ENCODE measurements at regions not wholly inside any gene's neighbourhood (a gene's known extent, or its start where the extent isn't known, plus 50 kb on each side); places are given as distances from the start of the nearest gene placed in this dataset.

DNA sequence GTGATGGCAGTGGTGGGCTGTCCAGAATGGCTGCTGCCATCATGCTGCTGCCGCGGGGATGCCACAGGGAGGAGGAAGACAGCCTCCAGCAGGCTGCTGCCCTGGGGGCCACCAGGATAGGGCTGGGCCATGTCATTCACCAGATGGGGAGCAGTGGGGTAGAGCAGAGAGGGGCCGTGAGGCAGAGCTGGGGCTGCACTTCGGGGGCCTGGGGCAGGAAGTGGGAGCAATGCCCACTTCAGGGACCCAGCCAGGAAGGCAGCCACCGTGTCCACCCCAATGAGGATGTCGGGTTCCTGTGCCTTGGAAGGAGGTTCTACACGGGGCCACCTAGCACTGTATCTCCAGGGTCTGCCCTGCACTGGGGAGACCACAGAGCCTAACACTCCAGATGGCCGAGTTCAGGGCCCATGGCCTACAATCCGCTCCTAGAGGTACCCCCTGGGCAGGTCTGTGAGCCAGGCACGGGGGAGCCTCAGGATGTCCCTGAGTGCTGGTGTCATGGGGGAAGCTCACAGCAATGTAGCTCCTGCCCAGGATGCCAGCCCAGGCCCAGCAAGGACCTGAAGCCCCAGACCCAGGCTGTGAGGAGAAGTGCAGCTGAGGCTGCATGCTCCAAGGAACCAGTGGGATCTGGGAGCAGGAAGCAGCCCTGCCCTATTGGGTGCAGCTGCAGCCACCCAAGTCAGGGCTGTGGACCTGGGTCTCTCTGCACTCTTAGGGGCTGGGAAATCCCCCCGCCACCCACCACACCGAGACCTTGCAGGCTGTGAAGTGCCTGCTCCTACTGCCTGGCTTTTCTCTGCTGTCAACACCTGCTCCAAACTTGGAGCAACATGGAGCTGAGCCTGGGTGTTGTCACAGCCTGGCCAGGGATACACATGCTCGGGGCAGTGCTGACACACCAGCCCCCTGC is 140.3 kb downstream of the PDHA2 start:
- no peaks in the 10 kb centered on the region for H3K9me3 Mint-ChIP-seq
- DNase-seq (no peak), ATAC-seq (no peak)
- no peaks in the 10 kb centered on the region for H3K27me3 Mint-ChIP-seq
- intact Hi-C loops (cut with micrococcal nuclease) = no loop called here
- CTCF ChIA-PET = no interaction called here
- TF ChIP-seq, protein P1, sequence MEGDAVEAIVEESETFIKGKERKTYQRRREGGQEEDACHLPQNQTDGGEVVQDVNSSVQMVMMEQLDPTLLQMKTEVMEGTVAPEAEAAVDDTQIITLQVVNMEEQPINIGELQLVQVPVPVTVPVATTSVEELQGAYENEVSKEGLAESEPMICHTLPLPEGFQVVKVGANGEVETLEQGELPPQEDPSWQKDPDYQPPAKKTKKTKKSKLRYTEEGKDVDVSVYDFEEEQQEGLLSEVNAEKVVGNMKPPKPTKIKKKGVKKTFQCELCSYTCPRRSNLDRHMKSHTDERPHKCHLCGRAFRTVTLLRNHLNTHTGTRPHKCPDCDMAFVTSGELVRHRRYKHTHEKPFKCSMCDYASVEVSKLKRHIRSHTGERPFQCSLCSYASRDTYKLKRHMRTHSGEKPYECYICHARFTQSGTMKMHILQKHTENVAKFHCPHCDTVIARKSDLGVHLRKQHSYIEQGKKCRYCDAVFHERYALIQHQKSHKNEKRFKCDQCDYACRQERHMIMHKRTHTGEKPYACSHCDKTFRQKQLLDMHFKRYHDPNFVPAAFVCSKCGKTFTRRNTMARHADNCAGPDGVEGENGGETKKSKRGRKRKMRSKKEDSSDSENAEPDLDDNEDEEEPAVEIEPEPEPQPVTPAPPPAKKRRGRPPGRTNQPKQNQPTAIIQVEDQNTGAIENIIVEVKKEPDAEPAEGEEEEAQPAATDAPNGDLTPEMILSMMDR (IDR thresholded peaks at IDR 0.05) = no peak
- no peaks in the 10 kb centered on the region for H3K36me3 Mint-ChIP-seq (ENCODE audit: low read depth)
- no peak overlapping the region for H3K4me3 Mint-ChIP-seq
- H3K27ac Mint-ChIP-seq = no peak overlapping the region
- POLR2A ChIA-PET = no interaction called here
- peaks cover 3% of the 10 kb centered on the region for H3K4me1 Mint-ChIP-seq (ENCODE audit: low read depth)

DNA sequence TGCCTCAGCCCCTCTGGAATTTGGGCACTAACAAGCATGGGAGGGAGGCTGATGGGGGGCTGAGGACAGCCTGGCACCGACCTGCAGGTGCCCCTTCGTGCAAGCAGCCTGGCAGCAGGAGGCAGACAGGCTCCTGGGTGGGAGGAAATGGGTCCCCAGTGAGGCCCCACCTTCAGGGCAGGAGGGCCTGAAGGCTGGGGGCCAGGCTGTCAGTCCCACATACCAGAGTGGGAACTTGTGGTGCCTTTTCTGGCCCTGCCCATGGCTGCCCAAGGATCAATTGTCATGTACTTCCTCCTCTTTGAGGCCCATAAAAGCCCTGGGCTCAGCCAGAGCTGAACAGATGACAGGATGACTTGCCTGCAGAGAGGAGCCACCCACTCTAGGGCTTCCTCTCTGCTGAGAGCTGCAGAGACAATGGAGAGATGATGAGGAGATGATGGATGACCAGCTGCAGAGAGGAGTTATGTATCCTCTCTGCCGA is 141.0 kb downstream of the PDHA2 start:
- no peak for ATAC-seq
- H3K4me3 Mint-ChIP-seq = no peak overlapping the region
- H3K36me3 Mint-ChIP-seq (ENCODE audit: low read depth) = no peaks in the 10 kb centered on the region
- no peak overlapping the region for H3K27ac Mint-ChIP-seq
- ChIA-PET CTCF (no interaction called here), POLR2A (no interaction called here)
- no peak for DNase-seq
- TF ChIP-seq, protein P1 (IDR thresholded peaks at IDR 0.05) = no peak
- no peaks in the 10 kb centered on the region for H3K27me3 Mint-ChIP-seq
- no peaks in the 10 kb centered on the region for H3K9me3 Mint-ChIP-seq
- intact Hi-C loops (cut with micrococcal nuclease) = no loop called here
- peaks cover 3% of the 10 kb centered on the region for H3K4me1 Mint-ChIP-seq (ENCODE audit: low read depth)

DNA sequence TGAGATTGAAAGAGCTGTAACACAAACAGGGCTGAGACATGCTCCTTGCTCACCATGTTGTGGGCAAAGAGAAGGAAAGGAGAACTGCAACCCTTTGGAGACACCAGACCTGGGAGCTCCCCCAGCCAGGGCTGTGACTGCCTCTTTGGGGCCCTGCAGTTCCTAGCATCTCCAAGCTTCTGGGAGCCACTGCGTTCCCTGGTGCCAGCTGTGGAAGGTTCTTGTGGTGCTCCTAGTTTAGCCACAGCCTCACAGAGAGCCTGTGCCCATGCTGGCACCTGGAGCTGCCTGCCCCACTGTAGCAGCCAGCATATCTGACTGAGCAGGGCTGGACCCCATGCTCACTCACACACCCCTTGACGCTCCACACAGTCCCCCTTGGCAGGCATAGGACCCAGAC is 141.7 kb downstream of the PDHA2 start:
- Mint-ChIP-seq H3K4me1 (ENCODE audit: low read depth) (peaks cover 3% of the 10 kb centered on the region), H3K36me3 (ENCODE audit: low read depth) (no peaks in the 10 kb centered on the region), H3K27ac (no peak overlapping the region), H3K9me3 (no peaks in the 10 kb centered on the region), H3K27me3 (no peaks in the 10 kb centered on the region), H3K4me3 (no peak overlapping the region)
- TF ChIP-seq, protein P1 (IDR thresholded peaks at IDR 0.05) = no peak
- no peak for DNase-seq
- no peak for ATAC-seq
- ChIA-PET CTCF (no interaction called here), POLR2A (no interaction called here)
- intact Hi-C loops (cut with micrococcal nuclease) = no loop called here

DNA sequence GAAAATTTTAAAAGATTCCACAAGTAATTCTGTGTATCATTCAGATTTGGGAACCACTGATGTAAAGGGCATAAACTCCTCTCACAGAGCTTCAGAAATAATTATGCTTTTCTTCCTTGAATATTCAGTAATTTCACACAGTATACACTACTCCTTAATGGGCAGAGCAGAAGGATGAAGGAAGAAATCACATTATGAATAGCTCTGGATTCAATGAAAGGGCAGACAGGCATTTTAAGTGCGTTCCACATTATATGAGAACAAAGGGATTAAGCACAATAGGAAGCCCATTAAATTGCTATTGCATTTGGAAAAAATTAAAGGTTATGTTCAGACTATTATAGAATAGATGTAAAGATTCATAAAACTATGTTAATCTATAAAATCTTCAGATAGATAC is 142.6 kb downstream of the PDHA2 start:
- no peaks in the 10 kb centered on the region for H3K27me3 Mint-ChIP-seq
- TF ChIP-seq, protein P1 (IDR thresholded peaks at IDR 0.05) = no peak
- intact Hi-C loops (cut with micrococcal nuclease) = no loop called here
- CTCF ChIA-PET = no interaction called here
- no peak overlapping the region for H3K4me3 Mint-ChIP-seq
- no peaks in the 10 kb centered on the region for H3K9me3 Mint-ChIP-seq
- POLR2A ChIA-PET = no interaction called here
- no peak for DNase-seq
- H3K4me1 Mint-ChIP-seq (ENCODE audit: low read depth) = peaks cover 3% of the 10 kb centered on the region
- H3K36me3 Mint-ChIP-seq (ENCODE audit: low read depth) = no peaks in the 10 kb centered on the region
- H3K27ac Mint-ChIP-seq = no peak overlapping the region
- no peak for ATAC-seq

GRCh38 chr4:95984081-95984480 is 144.2 kb downstream of the PDHA2 start:
- Mint-ChIP-seq H3K9me3 (no peaks in the 10 kb centered on the region), H3K27me3 (no peaks in the 10 kb centered on the region), H3K36me3 (ENCODE audit: low read depth) (no peaks in the 10 kb centered on the region), H3K27ac (no peak overlapping the region), H3K4me3 (no peak overlapping the region), H3K4me1 (ENCODE audit: low read depth) (peaks cover 3% of the 10 kb centered on the region)
- CTCF ChIA-PET = no interaction called here
- TF ChIP-seq, protein P1 (IDR thresholded peaks at IDR 0.05) = no peak
- intact Hi-C loops (cut with micrococcal nuclease) = no loop called here
- POLR2A ChIA-PET = no interaction called here
- no peak for DNase-seq
- ATAC-seq = no peak
